Mucosa of descending colon (tissue), 3 donors: ENCODE measurements at regions not wholly inside any gene's neighbourhood (a gene's known extent, or its start where the extent isn't known, plus 50 kb on each side); places are given as distances from the start of the nearest gene placed in this dataset.

Source experiments
- ATAC-seq: fragments of 200-7000 bp; cut with Tn5 transposase; one replicate; pipeline ENCODE4 v1.9.1; 2020; ENCODE audit warnings: mild to moderate bottlenecking, moderate library complexity
- DNase-seq, 3 donors: peaks; one replicate each; pipeline ENCODE4 v3.0.0-alpha.2; 2020
- H3K36me3 ChIP-seq: fragments of 200-600 bp; one replicate; pipeline ENCODE4 v1.8.0; 2021; ENCODE audit warnings: low read depth, mild to moderate bottlenecking
- H3K4me1 ChIP-seq: fragments of 200-600 bp; one replicate; pipeline ENCODE4 v1.8.0; 2021; ENCODE audit warnings: low read depth, mild to moderate bottlenecking
- H3K4me3 ChIP-seq: fragments of 200-600 bp; one replicate; pipeline ENCODE4 v1.8.0; 2021; ENCODE audit warnings: mild to moderate bottlenecking
- H3K9me3 ChIP-seq: fragments of 200-600 bp; one replicate; pipeline ENCODE4 v1.8.0; 2021; ENCODE audit warnings: mild to moderate bottlenecking
- CTCF ChIP-seq: fragments of 200-600 bp; IDR thresholded peaks from one replicate; pipeline ENCODE4 v1.8.0; 2022; ENCODE audit warnings: antibody characterized with exemption, mild to moderate bottlenecking
- intact Hi-C, 2 donors: fragments of 100-400 bp; cut with DNase I in 1 of 2; cut with micrococcal nuclease in 1 of 2; formaldehyde crosslinking; loops; one replicate each; pipeline versions ENCODE4 v1.11.0 to v1.11.1; 2022; cut with DNase I, micrococcal nuclease
- donor health status: DM: no; HTN: no; CAD: no; lungs with moderate emphysema.
- donor health status: DM: no; HTN: no; CAD: no.
- donor health status: DM: no; HTN: yes; CAD: no.

GRCh38 chr4:129808242-129808641, 712.3 kb downstream of the C4orf33 start:
- ATAC-seq (no peak), DNase-seq (no peak)
- H3K4me3 ChIP-seq: no peak overlapping the region
- no peak for TF ChIP-seq CTCF
- H3K9me3 ChIP-seq: no peaks in the 10 kb centered on the region
- intact Hi-C loops: no loop called here
- no peaks in the 10 kb centered on the region for H3K4me1 ChIP-seq
- no peaks in the 10 kb centered on the region for H3K36me3 ChIP-seq

GRCh38 chr4:129821073-129821472, 725.1 kb downstream of the C4orf33 start:
- intact Hi-C loops: no loop called here
- H3K36me3 ChIP-seq: no peaks in the 10 kb centered on the region
- no peaks in the 10 kb centered on the region for H3K9me3 ChIP-seq
- ATAC-seq (no peak), DNase-seq (no peak)
- TF ChIP-seq CTCF: no peak
- no peaks in the 10 kb centered on the region for H3K4me1 ChIP-seq
- no peak overlapping the region for H3K4me3 ChIP-seq

- DNase-seq (no peak), ATAC-seq (no peak)
- no peaks in the 10 kb centered on the region for H3K9me3 ChIP-seq
- intact Hi-C loops: no loop called here
- no peak for TF ChIP-seq CTCF
- H3K4me3 ChIP-seq: no peak overlapping the region
- H3K36me3 ChIP-seq: no peaks in the 10 kb centered on the region
- no peaks in the 10 kb centered on the region for H3K4me1 ChIP-seq
These were observed 726.0 kb downstream of the C4orf33 start for GRCh38 chr4:129821963-129822362.

GRCh38 chr4:129822701-129823100, 726.7 kb downstream of the C4orf33 start:
- no peaks in the 10 kb centered on the region for H3K4me1 ChIP-seq
- no peak for DNase-seq
- no peak for ATAC-seq
- no peak for TF ChIP-seq CTCF
- intact Hi-C loops: no loop called here
- no peak overlapping the region for H3K4me3 ChIP-seq
- no peaks in the 10 kb centered on the region for H3K36me3 ChIP-seq
- no peaks in the 10 kb centered on the region for H3K9me3 ChIP-seq

DNA sequence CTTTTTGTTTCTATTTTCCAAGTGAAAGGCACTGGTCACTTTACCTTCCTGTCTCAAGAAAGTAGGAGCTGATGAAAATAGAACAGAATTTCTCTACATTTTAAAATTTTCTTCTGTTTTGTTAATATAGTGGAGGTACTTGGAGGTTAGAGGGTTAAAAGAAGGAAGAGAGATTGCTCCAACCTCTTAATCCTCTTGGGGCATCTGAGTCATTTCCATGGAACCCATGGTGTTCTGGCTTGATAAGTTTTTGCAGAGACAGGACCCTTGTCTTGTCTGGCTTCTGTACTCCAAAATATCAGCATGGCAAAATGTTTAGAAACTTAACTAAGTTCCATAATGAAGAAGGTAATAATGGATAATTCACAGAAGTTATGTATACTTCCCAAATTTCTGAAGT, 727.2 kb downstream of the C4orf33 start:
- intact Hi-C loops: no loop called here
- no peak overlapping the region for H3K4me3 ChIP-seq
- H3K9me3 ChIP-seq: no peaks in the 10 kb centered on the region
- ATAC-seq (no peak), DNase-seq (no peak)
- TF ChIP-seq CTCF: no peak
- no peaks in the 10 kb centered on the region for H3K36me3 ChIP-seq
- no peaks in the 10 kb centered on the region for H3K4me1 ChIP-seq

- Histone ChIP-seq H3K4me1 (no peaks in the 10 kb centered on the region), H3K36me3 (no peaks in the 10 kb centered on the region), H3K4me3 (no peak overlapping the region), H3K9me3 (no peaks in the 10 kb centered on the region)
- intact Hi-C loops: no loop called here
- ATAC-seq: no peak
- no peak for DNase-seq
- TF ChIP-seq CTCF: no peak
These were observed 733.4 kb downstream of the C4orf33 start for GRCh38 chr4:129829373-129829772.
